SK-N-SH treated with all-trans-retinoic acid at 6 μM for 48 hours (cell line): ENCODE measurements at regions not wholly inside any gene's neighbourhood (a gene's known extent, or its start where the extent isn't known, plus 50 kb on each side); places are given as distances from the start of the nearest gene placed in this dataset.

Experiments used
- ATAC-seq: fragments of 200-7000 bp; cut with Tn5 transposase; 3 replicates; pipeline ENCODE4 v1.9.1; 2020; ENCODE audit warnings: mild to moderate bottlenecking, moderate library complexity
- ARNTL ChIP-seq: fragments of 450-650 bp; formaldehyde crosslinking; IDR thresholded peaks from 2 replicates; pipeline ENCODE4 v1.5.0; 2020; ENCODE audit warnings: low read depth, mild to moderate bottlenecking, moderate library complexity, borderline replicate concordance
- CSDC2 ChIP-seq: fragments of 250-450 bp; sonication (Bioruptor Pico); IDR thresholded peaks from 2 replicates; pipeline ENCODE4 v1.5.0; 2020; ENCODE audit warnings: mild to moderate bottlenecking, moderate library complexity
- ESRRG ChIP-seq: fragments of 250-450 bp; sonication (Bioruptor Pico); IDR thresholded peaks from 2 replicates; pipeline ENCODE4 v1.6.1; 2021; ENCODE audit warnings: mild to moderate bottlenecking
- GLIS3 ChIP-seq: fragments of 250-450 bp; sonication (Bioruptor Pico); IDR thresholded peaks from 2 replicates; pipeline ENCODE4 v1.5.0; 2020; ENCODE audit warnings: mild to moderate bottlenecking, moderate library complexity
- ISL1 ChIP-seq: fragments of 250-450 bp; sonication (Bioruptor Pico); IDR thresholded peaks from 2 replicates; pipeline ENCODE4 v2.1.2; 2022; ENCODE audit warnings: mild to moderate bottlenecking, moderate library complexity
- PPARA ChIP-seq: fragments of 250-450 bp; sonication (Bioruptor Pico); IDR thresholded peaks from 2 replicates; pipeline ENCODE4 v1.5.0; 2020; ENCODE audit warnings: mild to moderate bottlenecking, borderline replicate concordance
- RARB ChIP-seq: fragments of 250-450 bp; sonication (Bioruptor Pico); IDR thresholded peaks from 2 replicates; pipeline ENCODE4 v1.8.0; 2021; ENCODE audit warnings: mild to moderate bottlenecking, moderate library complexity
- SNAI2 ChIP-seq: fragments of 250-450 bp; sonication (Bioruptor Pico); IDR thresholded peaks from 2 replicates; pipeline ENCODE4 v1.5.0; 2020; ENCODE audit warnings: mild to moderate bottlenecking, moderate library complexity
- TCF4 ChIP-seq: fragments of 250-450 bp; sonication (Bioruptor Pico); IDR thresholded peaks from 2 replicates; pipeline ENCODE4 v1.8.0; 2021; ENCODE audit warnings: mild to moderate bottlenecking, moderate library complexity, borderline replicate concordance
- TOX ChIP-seq: fragments of 250-450 bp; sonication (Bioruptor Pico); IDR thresholded peaks from 2 replicates; pipeline ENCODE4 v1.8.0; 2021; ENCODE audit warnings: mild to moderate bottlenecking, moderate library complexity, borderline replicate concordance
- ZC3H10 ChIP-seq: fragments of 250-450 bp; sonication (Bioruptor Pico); IDR thresholded peaks from 2 replicates; pipeline ENCODE4 v1.5.1; 2021; ENCODE audit warnings: mild to moderate bottlenecking, moderate library complexity
- ZFP3 ChIP-seq: fragments of 250-450 bp; sonication (Bioruptor Pico); IDR thresholded peaks from 2 replicates; pipeline ENCODE4 v1.5.0; 2020; ENCODE audit warnings: mild to moderate bottlenecking, moderate library complexity
- ZNF565 ChIP-seq: fragments of 450-650 bp; formaldehyde crosslinking; conservative IDR thresholded peaks from 2 replicates; pipeline ENCODE4 v1.5.0; 2020; ENCODE audit warnings: low read depth, mild to moderate bottlenecking, moderate library complexity
- ZNF70 ChIP-seq: fragments of 450-650 bp; formaldehyde crosslinking; IDR thresholded peaks from 2 replicates; pipeline ENCODE4 v1.5.0; 2020; ENCODE audit warnings: mild to moderate bottlenecking, moderate library complexity
- ZNF8 ChIP-seq: fragments of 450-650 bp; formaldehyde crosslinking; IDR thresholded peaks from 2 replicates; pipeline ENCODE4 v1.5.0; 2020; ENCODE audit warnings: mild to moderate bottlenecking, moderate library complexity
- TF ChIP-seq, protein P1 (sequence below): fragments of 250-450 bp; sonication (Bioruptor Pico); IDR thresholded peaks from 2 replicates; pipeline ENCODE4 v1.8.0; 2021; ENCODE audit warnings: low read depth, mild to moderate bottlenecking, moderate library complexity, borderline replicate concordance
- TF ChIP-seq, protein P2 (sequence below): fragments of 250-450 bp; sonication (Bioruptor Pico); IDR thresholded peaks from 2 replicates; pipeline ENCODE4 v1.8.0; 2020; ENCODE audit warnings: mild to moderate bottlenecking, moderate library complexity, borderline replicate concordance
- TF ChIP-seq, protein P3 (sequence below): fragments of 250-450 bp; sonication (Bioruptor Pico); IDR thresholded peaks from 2 replicates; pipeline ENCODE4 v1.5.0; 2020; ENCODE audit warnings: mild to moderate bottlenecking, moderate library complexity

DNA sequence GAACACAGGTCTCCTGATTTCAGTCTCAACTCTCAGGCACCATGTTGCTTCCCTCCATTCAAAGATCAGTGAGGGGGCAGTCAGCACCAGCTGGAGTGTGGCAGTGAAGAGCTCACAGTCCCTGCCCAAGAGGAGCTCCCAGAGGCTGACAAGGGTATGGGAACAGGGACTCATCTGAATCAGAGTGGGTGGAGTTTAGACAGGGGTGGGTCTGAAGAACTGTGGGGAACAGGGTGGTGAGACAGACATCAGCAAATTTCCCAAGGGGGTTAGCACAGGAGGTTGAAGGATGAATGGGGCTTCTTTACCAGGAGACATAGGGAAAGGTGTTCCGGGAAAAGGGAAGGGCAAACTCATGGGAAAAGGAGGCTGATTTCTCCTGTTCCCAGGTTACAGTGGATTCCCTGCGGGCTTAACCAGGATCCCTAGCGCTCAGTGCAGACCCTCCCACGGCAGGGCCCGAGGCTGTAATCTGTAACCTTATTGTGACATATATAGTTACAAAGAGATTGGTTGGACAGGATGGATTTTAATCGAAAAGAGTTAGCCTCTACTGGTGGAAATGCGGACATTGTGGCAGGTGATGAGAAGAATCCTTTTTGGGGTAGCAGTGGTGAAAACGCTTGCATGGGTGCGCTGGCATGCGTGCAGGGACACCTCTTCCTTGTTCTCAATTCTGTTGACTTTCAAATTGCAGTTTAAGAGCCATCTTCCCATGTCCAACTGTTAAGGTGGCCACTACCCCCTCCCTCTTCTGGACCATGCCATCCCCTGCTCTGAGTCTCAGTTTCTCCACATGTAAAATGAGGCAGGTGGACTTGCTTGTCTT lies 160.3 kb downstream of the SMAD6 start:
- no peak for TF ChIP-seq GLIS3 (CRISPR knock-in tag)
- TF ChIP-seq, all 23 proteins: peak for 0
- peak; percentile 54 for ATAC-seq

DNA sequence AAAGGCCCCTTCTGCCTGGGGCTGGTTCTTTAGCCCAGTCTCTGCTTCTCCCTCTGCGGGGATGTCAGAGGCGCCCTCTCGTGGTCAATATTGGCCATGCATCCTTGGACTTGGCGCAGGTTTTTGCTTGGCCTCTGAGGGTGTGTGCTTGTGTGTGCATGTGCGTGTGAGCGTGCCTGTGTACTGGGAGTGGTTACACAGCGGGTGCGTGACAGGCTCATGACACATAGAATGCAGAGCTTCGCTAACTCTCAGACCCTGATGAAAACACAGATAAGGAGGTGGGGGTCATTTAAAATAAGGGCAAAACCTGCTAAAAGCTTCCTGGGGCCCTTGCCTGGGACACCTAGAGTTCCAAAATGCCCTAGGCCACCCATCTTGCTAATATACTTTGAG lies 160.9 kb downstream of the SMAD6 start:
- TF ChIP-seq ZC3H10 (CRISPR knock-in tag) (no peak), ESRRG (no peak), RARB (CRISPR knock-in tag) (no peak), ISL1 (no peak), PPARA (CRISPR knock-in tag) (no peak), ARNTL (CRISPR knock-in tag) (no peak), ZNF565 (CRISPR knock-in tag) (no peak), ZNF8 (CRISPR knock-in tag) (no peak), TCF4 (CRISPR knock-in tag) (no peak)
- TF ChIP-seq, all 23 proteins: peak for 0
- peak; percentile 96 for ATAC-seq

DNA sequence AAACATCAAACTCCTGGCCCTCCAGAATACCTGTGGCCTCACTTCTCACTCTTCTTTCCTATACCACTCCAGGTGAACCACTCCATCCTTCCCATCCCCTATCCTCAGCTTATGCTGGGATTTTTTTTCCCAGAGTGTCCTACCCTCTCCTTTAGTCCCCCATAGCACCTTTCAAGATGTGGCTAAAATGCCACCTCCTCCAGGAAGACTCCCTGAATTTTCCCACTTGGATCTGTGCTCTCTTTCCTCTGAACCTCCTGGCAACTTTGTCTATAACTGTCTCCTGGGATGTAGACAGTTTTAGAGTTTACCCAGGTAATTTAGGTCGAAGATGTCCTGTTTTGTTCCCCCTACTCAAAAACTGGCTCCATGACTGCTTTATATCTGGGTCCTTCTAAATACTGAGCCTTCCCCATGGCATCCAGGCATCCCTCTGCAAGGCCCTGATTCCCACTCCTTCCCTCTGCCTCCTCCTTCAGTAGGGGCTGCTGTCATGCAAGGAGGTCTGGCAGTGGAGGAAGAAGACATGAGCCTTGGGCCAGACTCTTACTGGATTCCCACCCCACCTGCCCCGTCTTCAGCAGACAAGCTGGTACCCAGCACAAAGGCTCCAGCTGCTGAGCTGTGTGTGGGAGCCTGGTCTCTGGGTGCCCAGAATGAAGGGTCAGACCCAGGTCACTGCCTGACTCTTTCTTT lies 161.5 kb downstream of the SMAD6 start:
- no peak for ATAC-seq
- no peak for TF ChIP-seq TOX
- no peak for TF ChIP-seq ARNTL (CRISPR knock-in tag)
- TF ChIP-seq ISL1, result no peak
- no peak for TF ChIP-seq CSDC2 (CRISPR knock-in tag)
- no peak for TF ChIP-seq GLIS3 (CRISPR knock-in tag)
- TF ChIP-seq, all 23 proteins: peak for 0

DNA sequence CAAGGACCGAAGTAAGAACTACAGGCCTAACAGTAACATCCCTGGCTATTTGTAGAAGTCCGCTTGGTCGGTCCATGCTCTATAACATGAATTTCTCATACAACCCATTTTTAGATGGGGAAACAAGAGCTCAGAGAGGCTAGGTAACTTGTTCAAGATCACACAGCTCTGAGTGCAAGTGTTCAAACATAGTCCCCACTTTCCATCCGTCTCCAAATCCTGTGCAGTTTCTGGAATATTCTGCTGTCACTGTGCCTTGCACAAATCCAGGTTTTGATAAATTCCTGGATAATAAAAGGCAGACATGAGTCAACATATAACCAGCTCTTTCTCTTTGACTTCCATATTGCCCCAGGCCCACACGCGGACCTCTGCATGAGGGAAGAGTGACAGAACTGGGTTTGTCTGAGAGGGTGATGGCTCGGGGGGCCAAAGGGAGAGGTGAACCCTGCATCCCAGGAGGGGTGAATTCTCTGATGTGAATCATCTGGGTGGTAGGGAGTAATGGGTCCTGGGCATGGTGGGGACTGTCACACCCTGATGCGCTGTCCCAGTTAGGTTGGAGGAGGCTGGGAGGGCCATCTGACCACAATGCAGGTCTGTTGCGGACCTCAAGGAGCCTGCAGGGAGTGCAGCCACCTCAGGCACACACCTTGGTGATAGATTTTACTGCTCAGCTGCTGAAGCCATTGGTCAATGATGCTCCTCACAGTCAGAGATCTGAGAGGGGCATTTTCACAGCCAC lies 162.2 kb downstream of the SMAD6 start:
- no peak for TF ChIP-seq PPARA (CRISPR knock-in tag)
- no peak for TF ChIP-seq GLIS3 (CRISPR knock-in tag)
- no peak for TF ChIP-seq ZFP3 (CRISPR knock-in tag)
- no peak for TF ChIP-seq ISL1
- TF ChIP-seq ZNF70 (CRISPR knock-in tag), result no peak
- TF ChIP-seq ESRRG, result no peak
- TF ChIP-seq ZNF8 (CRISPR knock-in tag), result no peak
- TF ChIP-seq ZNF565 (CRISPR knock-in tag), result no peak
- TF ChIP-seq SNAI2 (CRISPR knock-in tag), result no peak
- TF ChIP-seq, protein P1, sequence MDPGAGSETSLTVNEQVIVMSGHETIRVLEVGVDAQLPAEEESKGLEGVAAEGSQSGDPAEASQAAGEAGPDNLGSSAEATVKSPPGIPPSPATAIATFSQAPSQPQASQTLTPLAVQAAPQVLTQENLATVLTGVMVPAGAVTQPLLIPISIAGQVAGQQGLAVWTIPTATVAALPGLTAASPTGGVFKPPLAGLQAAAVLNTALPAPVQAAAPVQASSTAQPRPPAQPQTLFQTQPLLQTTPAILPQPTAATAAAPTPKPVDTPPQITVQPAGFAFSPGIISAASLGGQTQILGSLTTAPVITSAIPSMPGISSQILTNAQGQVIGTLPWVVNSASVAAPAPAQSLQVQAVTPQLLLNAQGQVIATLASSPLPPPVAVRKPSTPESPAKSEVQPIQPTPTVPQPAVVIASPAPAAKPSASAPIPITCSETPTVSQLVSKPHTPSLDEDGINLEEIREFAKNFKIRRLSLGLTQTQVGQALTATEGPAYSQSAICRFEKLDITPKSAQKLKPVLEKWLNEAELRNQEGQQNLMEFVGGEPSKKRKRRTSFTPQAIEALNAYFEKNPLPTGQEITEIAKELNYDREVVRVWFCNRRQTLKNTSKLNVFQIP (CRISPR knock-in tag), result no peak
- TF ChIP-seq ZC3H10 (CRISPR knock-in tag), result no peak
- TF ChIP-seq ARNTL (CRISPR knock-in tag), result no peak
- TF ChIP-seq, protein P2, sequence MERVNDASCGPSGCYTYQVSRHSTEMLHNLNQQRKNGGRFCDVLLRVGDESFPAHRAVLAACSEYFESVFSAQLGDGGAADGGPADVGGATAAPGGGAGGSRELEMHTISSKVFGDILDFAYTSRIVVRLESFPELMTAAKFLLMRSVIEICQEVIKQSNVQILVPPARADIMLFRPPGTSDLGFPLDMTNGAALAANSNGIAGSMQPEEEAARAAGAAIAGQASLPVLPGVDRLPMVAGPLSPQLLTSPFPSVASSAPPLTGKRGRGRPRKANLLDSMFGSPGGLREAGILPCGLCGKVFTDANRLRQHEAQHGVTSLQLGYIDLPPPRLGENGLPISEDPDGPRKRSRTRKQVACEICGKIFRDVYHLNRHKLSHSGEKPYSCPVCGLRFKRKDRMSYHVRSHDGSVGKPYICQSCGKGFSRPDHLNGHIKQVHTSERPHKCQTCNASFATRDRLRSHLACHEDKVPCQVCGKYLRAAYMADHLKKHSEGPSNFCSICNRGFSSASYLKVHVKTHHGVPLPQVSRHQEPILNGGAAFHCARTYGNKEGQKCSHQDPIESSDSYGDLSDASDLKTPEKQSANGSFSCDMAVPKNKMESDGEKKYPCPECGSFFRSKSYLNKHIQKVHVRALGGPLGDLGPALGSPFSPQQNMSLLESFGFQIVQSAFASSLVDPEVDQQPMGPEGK (CRISPR knock-in tag), result no peak
- TF ChIP-seq, protein P3, sequence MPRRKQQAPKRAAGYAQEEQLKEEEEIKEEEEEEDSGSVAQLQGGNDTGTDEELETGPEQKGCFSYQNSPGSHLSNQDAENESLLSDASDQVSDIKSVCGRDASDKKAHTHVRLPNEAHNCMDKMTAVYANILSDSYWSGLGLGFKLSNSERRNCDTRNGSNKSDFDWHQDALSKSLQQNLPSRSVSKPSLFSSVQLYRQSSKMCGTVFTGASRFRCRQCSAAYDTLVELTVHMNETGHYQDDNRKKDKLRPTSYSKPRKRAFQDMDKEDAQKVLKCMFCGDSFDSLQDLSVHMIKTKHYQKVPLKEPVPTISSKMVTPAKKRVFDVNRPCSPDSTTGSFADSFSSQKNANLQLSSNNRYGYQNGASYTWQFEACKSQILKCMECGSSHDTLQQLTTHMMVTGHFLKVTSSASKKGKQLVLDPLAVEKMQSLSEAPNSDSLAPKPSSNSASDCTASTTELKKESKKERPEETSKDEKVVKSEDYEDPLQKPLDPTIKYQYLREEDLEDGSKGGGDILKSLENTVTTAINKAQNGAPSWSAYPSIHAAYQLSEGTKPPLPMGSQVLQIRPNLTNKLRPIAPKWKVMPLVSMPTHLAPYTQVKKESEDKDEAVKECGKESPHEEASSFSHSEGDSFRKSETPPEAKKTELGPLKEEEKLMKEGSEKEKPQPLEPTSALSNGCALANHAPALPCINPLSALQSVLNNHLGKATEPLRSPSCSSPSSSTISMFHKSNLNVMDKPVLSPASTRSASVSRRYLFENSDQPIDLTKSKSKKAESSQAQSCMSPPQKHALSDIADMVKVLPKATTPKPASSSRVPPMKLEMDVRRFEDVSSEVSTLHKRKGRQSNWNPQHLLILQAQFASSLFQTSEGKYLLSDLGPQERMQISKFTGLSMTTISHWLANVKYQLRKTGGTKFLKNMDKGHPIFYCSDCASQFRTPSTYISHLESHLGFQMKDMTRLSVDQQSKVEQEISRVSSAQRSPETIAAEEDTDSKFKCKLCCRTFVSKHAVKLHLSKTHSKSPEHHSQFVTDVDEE (CRISPR knock-in tag), result no peak
- ATAC-seq, result no peak
